HepG2 (cell line): ENCODE measurements at regions not wholly inside any gene's neighbourhood (a gene's known extent, or its start where the extent isn't known, plus 50 kb on each side); places are given as distances from the start of the nearest gene placed in this dataset.

Experiments
- CTCF ChIP-seq: sonication (generic); formaldehyde crosslinking; IDR thresholded peaks from 2 replicates; pipeline ENCODE4 v1.5.0; 2020; ENCODE audit warnings: mild to moderate bottlenecking, missing genetic modification reagents, moderate library complexity
- E2F5 ChIP-seq: sonication (generic); formaldehyde crosslinking; conservative IDR thresholded peaks from 2 replicates; pipeline ENCODE4 v1.4.0; 2020; ENCODE audit warnings: missing genetic modification reagents
- MAX ChIP-seq: IDR thresholded peaks from 2 replicates; pipeline ENCODE4 v1.6.1; 2012; ENCODE audit warnings: inconsistent platforms
- MYC ChIP-seq: sonication (generic); formaldehyde crosslinking; IDR thresholded peaks from 2 replicates; pipeline ENCODE4 v1.9.0; 2021; ENCODE audit warnings: missing genetic modification reagents, borderline replicate concordance
- NFYC ChIP-seq: IDR thresholded peaks from 2 replicates; pipeline ENCODE4 v1.6.1; 2016; ENCODE audit warnings: missing genetic modification reagents, missing compliant biosample characterization
- TFDP1 ChIP-seq: IDR thresholded peaks from 2 replicates; pipeline ENCODE4 v1.6.1; 2016; ENCODE audit warnings: missing compliant biosample characterization, missing genetic modification reagents, borderline replicate concordance
- ZBTB33 ChIP-seq: sonication (generic); formaldehyde crosslinking; IDR thresholded peaks from 2 replicates; pipeline ENCODE4 v1.4.0; 2020; ENCODE audit warnings: missing genetic modification reagents
- ZMYM4 ChIP-seq: sonication (generic); formaldehyde crosslinking; IDR thresholded peaks from 2 replicates; pipeline ENCODE4 v1.8.1; 2023; ENCODE audit warnings: mild to moderate bottlenecking, missing genetic modification reagents
- ZNF12 ChIP-seq: sonication (generic); formaldehyde crosslinking; IDR thresholded peaks from 2 replicates; pipeline ENCODE4 v1.5.0; 2020; ENCODE audit warnings: missing genetic modification reagents
- ZNF446 ChIP-seq: sonication (generic); formaldehyde crosslinking; IDR thresholded peaks from 2 replicates; pipeline ENCODE4 v1.5.0; 2020; ENCODE audit warnings: mild to moderate bottlenecking, missing genetic modification reagents
- ZNF549 ChIP-seq: sonication (generic); formaldehyde crosslinking; IDR thresholded peaks from 2 replicates; pipeline ENCODE4 v1.5.0; 2020; ENCODE audit warnings: missing genetic modification reagents
- ZNF609 ChIP-seq: sonication (generic); formaldehyde crosslinking; IDR thresholded peaks from 2 replicates; pipeline ENCODE4 v1.4.0; 2020; ENCODE audit warnings: mild to moderate bottlenecking, missing genetic modification reagents, borderline replicate concordance
- ZNF687 ChIP-seq: sonication (generic); formaldehyde crosslinking; IDR thresholded peaks from 2 replicates; pipeline ENCODE4 v1.5.1; 2020; ENCODE audit warnings: mild to moderate bottlenecking, missing genetic modification reagents, moderate library complexity
- ZNF713 ChIP-seq: sonication (generic); formaldehyde crosslinking; IDR thresholded peaks from 2 replicates; pipeline ENCODE4 v1.4.0; 2020; ENCODE audit warnings: mild to moderate bottlenecking, missing genetic modification reagents

GRCh38 chr6:1524040-1524480 lies 85.7 kb upstream of the FOXC1 start (continued):
- TF ChIP-seq ZNF687 (CRISPR knock-in tag) (peak; percentile 26; the same call in 1 of the 2 replicates), ZNF609 (no peak), ZNF12 (CRISPR knock-in tag) (no peak), TFDP1 (CRISPR knock-in tag) (peak; percentile 33; the same call in 1 of the 2 replicates), ZNF446 (no peak), CTCF (peak; percentile 38), MYC (CRISPR knock-in tag) (peak; percentile 53; the same call in 1 of the 2 replicates), ZBTB33 (peak; percentile 90), ZNF713 (CRISPR knock-in tag) (no peak), MAX (peak; percentile 53; the same call in 1 of the 2 replicates), ZMYM4 (CRISPR knock-in tag) (no peak), NFYC (CRISPR knock-in tag) (no peak), ZNF549 (CRISPR knock-in tag) (no peak), E2F5 (CRISPR knock-in tag) (no peak)
